ENCODE measurements at regions not wholly inside any gene's neighbourhood (a gene's known extent, or its start where the extent isn't known, plus 50 kb on each side); places are given as distances from the start of the nearest gene placed in this dataset.
"Not testable (repeated sequence)": the region's sequence is repeated elsewhere in the genome, so short reads cannot be mapped to it uniquely, and the experiment has no call there.

DNA sequence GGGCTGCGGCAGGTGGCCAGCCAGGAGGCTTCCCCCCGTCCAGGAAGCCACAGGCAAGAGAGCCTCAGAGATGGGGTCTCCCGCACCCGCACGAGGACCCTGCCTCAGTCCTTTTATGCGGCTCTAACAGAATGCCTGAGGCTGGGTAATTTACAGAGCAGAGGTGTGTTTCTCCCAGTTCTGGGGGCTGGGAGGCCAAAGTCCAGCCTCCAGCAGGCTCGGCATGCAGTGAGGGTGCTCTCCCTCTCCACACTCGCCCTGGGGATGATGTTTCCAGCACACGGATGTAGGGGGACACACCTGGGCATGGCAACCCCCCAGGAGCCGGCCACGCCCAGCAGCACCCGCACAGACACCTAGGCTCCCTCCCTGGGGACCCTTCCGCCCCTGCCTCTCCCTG, 95.4 kb upstream of the PPP1R26 start:
- DNase-seq (ENCODE audit: low spot score), result no peak

DNA sequence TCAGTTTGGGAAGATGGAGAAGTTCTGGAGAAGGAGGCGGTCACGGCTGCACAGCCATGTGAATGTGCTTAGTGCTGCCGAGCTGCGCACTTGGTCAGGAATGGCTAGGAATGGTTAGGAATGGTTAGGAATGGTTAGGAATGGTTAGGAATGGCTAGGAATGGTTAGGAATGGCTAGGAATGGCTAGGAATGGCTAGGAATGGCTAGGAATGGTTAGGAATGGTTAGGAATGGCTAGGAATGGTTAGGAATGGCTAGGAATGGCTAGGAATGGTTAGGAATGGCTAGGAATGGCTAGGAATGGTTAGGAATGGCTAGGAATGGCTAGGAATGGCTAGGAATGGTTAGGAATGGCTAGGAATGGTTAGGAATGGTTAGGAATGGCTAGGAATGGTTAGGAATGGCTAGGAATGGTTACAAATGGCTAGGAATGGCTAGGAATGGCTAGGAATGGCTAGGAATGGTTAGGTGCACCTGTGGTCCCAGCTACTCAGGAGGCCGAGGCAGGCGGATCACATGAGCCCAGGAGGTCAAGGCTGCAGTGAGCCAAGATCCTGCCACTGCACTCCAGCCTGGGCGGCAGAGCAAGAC, 94.7 kb upstream of the PPP1R26 start:
- DNase-seq (ENCODE audit: low spot score), result not testable (repeated sequence)

DNA sequence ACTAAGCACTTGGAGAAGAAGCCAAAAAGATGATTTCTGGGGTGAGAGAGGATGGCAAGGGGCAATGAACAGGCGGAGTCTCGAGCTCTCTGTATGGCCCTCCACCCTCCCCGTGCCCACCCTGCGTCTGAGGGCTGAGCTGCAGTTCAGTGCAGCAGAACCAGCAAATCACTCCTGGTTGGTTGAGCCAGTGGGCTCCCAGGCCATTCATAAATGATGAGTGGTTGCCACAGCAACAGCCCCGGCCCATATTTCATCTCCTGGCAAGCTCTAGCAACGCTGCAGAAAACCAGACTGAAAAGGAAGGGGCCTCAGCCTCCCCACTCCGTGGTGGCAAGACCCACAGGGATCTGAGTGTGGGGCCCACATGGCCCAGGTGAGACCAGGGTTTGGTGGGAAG, 93.8 kb upstream of the PPP1R26 start:
- DNase-seq (ENCODE audit: low spot score), result no peak

DNA sequence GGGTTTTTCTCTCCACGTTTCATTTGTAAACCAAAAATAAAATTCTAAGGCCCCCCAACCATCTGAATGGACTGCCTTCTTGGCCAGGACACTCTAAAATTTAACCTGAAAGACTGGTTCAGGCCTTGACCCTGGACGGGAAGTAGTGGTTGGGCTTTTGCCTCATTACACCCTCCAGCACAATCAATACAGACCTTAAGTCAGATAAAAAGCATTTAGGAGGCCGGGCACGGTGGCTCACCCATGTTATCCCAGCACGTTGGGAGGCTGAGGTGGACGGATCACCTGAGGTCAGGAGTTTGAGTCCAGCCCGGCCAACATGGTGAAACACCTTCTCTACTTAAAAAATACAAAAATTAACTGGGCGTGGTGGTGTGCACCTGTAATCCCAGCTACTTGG, 91.6 kb upstream of the PPP1R26 start:
- DNase-seq (ENCODE audit: low spot score), result no peak

DNA sequence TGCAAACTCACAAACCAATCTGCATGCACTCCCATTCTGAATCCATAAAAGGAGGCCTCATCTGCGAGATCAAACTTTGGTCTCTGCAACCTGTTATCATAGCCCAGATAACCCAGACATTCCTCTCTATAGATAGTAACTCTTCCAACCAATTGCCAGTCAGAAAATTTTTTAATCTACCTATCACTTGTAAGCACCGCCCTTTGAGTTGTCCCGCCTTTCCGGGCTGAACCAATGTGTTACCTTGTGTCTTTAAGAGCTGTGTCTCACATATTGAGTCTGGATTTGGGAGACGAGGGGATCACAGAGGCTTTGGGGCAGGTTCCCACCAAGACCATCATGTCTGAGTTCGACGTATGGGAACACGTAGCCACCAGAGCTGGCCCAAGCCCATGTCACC, 91.1 kb upstream of the PPP1R26 start:
- DNase-seq (ENCODE audit: low spot score), result no peak

DNA sequence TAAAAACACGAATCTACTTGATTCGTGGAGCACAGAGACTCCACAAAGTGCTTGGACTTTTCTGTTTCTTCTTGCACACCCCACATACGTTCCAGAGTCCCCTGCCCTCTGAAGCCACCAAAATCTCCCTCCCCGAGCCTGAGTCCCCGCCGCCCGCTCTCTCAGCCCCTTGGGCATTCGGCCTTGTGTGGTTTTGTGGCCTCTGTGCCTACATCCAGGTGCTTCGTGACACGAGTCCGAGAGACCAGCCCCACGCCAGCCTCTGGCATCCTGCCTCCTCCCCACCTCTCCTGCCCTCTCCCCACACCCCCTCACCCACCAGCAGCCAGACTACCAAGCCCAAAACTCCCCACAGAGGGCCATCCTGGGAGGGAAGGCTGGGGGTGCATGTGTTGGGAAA, 87.8 kb upstream of the PPP1R26 start:
- no peak for DNase-seq (ENCODE audit: low spot score)

DNA sequence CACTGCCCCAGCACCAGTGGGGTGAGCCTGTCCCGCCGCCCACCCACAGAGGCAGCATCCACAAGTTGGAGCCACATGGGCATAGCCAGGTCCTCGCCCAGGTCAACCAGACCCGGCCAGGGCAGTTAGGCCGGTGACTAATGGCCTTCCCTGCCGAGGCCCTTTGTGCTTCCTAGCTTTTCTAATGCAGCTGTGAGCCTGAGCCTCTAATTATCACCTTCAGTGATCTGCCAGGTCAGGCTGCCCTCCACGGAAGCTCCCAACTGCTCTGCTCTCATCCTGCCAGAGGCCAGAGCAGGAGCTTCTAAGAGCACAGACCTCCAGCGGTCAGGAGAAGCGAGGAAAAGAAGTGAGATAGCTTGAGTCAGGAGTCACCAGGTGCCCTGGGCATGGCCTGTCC, 87.1 kb upstream of the PPP1R26 start:
- DNase-seq (ENCODE audit: low spot score), result peak; percentile 34

DNA sequence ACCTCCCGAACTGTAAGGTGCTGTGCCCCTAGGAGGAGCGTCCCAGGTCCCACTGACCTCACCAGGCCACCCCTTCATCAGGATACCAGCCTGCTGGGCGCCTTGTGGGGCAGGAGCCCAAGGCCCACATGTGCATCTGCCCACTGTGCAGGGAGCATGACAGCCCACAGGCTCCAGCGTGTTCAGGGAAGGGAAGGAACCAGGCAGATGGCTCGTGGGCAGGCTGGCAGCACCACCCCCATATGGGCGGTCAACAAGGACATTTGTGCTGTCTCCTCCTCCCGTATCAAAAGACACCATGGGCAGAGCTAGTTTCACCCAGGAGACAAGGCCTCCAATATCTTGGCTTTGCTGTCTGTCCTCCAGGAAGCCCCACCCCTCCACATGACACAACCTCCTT, 85.5 kb upstream of the PPP1R26 start:
- no peak for DNase-seq (ENCODE audit: low spot score)

DNA sequence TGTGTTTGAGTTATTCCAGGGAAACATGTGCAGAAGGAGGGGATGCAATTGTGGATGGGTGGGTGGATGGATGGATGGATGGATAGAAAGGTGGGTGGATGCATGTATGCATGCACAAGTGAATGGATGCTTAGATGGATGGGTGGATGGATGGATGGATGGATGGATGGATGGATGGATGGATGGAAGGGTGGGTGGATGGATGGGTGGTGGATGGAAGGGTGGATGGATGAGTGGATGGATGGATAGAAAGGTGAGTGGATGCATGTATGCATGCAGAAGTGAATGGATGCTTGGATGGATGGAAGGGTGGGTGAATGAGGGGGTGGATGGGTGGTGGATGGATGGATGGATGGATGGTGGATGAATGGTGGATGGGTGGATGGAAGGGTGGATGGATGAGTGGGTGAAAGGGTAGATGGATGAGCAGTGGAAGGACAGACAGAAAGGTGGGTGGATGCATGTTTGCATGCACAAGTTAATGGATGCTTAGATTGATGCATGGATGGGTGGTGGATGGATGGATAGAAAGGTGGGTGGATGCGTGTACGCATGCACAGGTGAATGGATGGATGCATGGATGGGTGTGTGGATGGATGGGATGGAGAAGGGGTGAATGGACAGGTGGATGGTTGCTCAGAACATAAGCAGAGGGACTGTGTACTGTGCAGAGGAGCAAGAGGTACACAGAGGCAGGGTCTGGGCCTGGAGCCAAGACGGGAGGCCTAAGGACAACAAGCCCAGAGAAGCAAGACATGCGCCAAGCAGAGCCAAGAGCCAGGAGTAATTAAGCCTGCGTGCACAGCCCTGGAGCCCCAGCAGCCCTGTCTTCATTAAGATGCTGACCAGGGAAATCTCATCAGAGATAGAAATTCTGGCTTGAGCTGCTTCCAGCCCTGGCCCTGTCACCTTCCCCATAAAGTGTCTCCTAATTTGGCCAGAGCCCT, 84.6 kb upstream of the PPP1R26 start:
- DNase-seq (ENCODE audit: low spot score), result no peak

DNA sequence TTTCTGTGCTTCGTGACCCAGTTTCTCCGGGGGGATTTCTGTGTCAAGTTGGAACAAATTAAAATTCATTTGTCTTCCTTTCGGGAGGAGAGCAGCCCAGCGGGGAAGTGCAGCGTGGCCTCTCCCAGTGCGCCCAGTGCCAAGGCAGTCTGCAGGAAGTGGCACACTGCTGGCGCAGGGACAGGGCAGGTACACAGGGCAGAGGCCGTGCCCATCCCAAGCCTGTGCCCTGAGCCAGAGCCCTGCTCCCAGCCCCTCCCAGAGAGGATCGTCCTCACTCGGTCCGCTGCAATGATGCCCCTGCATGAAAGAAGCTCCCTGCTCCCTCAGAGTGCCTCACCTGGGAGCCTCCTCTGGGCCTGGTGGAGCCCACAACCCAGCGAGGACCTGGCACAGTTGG, 82.4 kb upstream of the PPP1R26 start:
- DNase-seq (ENCODE audit: low spot score), result no peak

DNA sequence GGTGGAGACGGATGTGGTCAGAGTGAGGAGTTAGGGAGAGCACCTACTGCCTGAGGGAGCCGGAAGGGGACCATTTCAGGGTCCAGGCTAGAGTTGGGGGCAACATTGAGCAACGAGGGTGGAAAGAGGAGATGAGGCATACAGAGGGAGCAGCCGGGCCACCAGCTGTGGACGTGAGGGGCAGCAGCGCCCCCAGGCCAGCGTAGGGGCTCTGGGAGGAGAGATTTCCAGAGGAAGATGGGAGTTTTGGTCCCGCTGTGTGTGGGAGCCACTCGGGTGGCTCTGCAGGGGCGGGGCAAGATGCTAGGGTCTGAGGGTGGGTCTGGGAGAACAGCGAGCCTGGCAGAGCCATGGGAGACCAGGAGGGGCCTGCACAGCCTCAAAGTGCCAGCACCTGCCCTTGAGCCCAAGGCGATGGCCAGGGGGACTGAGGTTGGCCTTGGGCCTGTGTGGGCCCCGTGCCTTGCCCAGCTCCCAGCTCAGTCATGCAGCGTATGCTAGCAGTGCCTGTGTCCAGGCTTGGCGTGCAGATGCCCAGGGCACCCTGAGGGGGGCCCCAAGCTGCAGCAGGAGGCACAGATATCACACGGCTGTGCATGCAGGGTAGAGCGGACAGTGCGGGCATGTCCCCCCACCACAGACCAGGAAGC, 80.5 kb upstream of the PPP1R26 start:
- DNase-seq (ENCODE audit: low spot score), result no peak

DNA sequence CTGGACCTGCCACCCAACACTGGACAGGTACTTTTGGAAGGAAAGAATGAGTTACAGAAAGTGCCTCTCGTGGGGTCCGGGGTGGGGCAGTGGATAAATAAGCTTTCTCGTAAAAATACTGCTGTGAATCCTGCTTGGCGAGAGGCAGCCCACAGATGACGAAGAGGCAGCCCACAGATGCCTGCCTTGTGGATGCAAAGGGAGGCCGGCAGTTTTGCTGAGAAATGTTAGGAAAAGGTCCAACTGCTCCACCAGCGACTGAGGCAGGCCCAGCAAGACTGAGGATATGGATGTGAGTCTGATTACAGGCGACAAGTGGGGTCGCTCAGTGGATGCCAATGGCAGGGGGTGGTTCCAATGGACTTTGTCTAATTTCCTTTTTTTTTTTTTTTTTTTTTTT, 79.1 kb upstream of the PPP1R26 start:
- no peak for DNase-seq (ENCODE audit: low spot score)

DNA sequence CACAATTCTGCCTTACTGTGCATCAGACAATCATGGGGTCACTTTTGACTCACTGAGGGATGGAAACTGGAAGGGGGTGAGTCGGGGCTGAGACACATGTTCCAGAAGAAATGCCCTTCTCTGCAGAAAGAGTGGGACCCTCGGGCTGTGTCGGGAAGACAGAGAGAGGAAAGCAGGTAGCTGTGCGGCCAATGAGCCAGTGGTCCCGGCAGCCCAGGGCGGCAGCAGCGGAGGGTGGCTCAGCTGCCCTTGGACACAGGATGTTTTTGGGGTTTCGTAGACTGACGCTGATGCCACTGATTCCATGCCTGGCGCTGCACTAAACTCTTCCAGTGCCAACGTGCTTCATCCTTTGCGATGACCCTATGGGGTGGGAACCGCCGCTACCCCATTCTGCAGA, 78.4 kb upstream of the PPP1R26 start:
- DNase-seq (ENCODE audit: low spot score), result no peak

DNA sequence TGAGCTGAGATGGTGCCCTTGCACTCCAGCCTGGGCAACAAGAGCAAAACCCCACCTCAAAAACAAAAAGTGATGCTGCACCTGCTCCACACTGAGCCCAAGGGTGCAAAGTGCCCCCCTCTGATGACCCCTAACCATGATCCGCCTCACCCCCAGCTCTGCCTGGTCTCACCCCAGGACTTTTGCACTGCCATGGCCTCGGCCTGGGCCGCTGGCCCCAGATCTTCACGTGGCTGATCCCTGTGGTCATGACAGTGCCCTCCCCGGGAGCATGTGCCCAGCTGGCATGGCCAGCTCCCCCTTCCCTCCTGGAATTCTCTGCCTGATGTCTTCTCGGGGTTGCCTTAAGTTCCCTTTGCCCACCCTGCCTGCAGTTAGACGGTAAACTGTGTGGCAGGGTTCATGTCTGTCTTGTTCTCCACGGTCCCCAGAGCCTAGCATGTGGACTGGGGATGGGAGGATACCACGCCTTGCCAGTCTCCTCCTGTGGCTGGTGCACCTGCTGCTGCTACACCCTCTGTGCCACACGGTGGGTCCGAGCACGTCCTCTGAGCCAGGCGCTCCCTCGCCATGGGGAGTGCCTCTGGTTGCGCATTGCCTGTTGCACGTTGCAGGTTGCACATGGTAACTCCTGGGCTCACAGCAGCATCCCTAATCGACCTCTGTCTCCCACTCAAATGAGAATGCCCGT, 77.4 kb upstream of the PPP1R26 start:
- DNase-seq (ENCODE audit: low spot score), result no peak

DNA sequence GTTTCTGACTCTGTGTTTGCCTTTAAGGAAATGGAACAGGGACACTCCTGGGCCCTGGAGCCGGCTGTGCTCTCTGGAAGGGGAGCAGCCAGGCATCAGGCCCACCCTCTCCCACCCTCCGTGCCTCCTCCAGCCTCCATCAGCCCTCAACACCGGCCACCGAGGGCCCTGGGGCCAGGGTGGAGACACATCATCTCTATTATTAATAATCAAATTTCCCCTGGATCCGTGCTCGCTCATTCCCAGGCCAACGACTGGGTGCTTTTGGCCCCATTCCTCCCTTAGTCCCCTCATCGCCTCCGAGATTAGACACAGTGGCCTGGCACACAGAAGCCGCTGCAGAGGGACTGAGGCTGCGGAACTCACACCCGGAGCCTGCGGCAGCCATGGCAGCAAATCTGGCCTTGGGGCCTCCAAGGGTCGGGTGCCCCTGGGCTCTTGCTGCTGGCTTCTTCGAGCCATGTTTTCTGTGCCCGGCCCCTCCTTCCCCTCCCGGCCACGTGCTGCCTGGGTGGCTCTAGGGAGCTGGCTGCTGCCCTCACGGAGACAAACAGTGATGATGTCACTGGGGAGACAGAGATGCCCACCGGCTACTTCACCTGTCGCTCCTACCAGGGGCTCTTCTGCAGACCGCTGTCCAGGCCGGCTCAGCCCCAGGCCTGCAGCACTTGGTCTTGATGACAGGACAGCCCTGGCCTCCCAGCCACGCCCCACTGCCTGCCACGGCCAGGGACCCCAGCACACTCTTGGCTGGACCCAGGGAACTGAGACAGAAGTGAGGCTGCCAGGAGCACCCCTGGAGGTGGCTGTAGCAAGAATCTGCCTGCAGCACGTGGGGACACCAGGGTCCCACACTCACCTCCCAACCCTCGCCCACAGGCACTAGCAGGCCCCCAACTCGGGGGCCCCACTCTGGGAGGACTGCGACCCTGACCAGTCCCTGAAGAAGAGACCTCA, 76.6 kb upstream of the PPP1R26 start:
- DNase-seq (ENCODE audit: low spot score), result no peak

DNA sequence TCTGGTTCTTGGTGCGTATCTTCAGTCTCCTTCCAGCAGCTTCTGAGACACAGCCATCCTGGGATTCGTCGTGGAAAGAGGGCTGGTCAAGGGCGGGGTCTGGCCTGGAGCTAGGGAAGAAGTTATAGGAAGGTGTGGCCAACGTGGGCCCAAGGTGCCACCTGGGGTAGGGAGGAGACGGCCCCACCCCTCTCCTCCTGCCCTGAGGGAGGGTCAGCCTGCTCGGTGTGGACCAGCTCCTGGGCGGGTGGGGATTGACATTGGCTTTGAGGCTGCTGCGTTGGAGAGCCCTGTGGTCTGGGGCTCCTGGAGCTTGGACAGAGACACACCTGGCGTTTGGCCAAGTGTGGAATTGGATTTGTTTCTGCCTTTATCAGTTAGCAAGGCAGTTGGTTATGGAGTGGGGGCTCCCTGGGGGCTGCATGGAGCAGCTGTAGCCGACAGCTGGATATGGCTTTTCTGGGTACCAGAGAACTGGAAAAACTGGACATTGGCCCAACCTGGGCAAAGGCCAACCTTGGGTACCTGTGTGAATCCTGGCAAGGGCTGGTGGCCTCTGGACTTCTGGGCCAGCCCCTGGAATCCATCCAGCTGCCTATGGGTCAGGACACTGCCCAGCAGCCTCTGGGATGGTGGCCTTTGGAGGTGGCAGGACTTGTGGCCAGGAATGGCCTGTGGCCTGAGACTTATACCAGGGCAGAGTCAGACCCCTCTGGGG, 75.7 kb upstream of the PPP1R26 start:
- DNase-seq (ENCODE audit: low spot score), result no peak

DNA sequence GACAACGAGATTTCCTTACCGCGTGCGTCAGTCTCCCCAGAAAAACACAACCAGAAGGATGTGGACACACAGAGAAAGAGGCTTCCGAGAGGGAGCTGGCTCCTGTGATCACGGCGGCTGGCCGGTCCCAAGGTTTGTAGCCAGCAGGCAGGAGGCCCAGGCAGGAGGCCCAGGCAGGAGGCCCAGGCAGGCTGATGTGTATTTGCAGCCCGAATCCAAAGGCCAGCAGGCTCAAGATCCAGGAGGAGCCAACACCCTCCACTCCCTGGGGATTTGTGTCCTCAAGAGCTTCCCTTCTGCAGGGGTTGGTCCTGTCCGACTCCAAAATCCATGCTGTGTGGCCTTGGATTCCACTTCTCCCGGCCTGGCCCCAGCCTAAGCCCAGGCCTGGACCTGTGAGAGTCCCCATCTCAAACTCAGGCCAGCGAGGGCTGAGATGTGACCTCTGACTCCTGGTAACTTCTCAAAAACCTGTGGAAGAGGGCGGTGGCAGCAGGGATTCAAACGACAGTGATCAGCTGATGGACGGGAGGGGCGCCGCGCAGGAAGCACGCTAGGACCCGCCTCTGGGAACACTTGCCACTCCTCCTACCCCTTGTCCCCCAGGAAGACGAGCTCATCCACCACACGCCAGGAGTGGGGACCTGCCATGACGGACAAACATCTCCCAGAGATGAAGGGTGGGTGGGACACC, 75.0 kb upstream of the PPP1R26 start:
- DNase-seq (ENCODE audit: low spot score), result no peak

DNA sequence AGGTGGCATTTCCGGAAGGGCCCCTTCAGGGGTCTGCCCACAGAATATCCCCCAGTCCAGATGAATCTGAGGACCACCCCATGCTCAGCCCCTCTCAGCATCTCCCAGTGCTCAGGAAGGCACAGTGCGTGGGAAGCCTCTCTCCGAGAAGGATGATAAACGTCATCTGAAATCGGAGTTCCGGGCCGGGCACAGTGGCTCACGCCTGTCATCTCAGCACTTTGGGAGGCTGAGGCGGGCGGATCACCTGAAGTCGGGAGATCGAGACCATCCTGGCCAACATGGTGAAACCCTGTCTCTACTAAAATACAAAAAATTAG, 74.5 kb upstream of the PPP1R26 start:
- not testable (repeated sequence) for DNase-seq (ENCODE audit: low spot score)

DNA sequence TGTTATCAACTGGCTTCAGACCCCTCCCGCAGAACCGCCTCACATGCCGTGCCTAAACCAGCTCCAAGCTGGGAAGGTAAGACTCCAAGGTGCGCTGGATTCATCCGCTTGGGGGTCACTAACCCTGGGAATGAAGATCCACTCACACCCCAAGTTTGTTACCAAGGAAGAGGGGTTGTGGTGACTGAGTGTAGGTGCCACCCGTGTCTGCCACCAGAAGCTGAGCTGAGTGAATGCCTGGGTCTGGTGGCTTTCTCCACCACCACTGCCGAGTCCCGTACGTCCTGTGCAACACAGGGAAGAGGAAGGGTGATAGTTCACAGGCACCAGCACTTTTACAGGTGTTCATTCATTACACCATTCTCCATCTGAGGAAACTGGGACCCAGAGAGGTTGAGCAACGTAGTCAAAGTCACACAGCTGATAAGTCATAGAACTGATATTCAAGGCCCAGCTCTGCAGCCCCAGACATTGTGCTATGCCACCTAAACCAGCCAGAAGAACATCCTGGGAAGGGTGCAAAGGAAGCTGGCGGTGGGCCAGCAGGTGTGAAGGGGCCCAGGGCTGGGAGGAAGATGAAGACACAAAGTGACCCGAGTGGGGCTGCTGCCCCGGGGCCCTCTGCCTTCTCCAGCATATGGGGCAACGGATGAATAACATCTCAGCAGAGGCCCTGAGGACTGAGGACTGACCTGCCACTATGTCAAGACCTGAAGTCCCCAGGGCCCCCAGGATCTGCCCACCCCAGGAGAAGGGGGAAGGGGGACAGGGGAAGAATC, 70.9 kb upstream of the PPP1R26 start:
- DNase-seq (ENCODE audit: low spot score), result no peak

Data from HuH-7.5 (cell line).